Epithelial cell of esophagus (primary cell): ENCODE measurements at regions not wholly inside any gene's neighbourhood (a gene's known extent, or its start where the extent isn't known, plus 50 kb on each side); places are given as distances from the start of the nearest gene placed in this dataset.

Experiments
- DNase-seq: peaks from one replicate; pipeline ENCODE4 v3.0.0; 2010; ENCODE audit warnings: low read depth
- H3K4me3 ChIP-seq: 2 replicates; pipeline ENCODE4 v1.5.1; 2011; ENCODE audit warnings: mild to moderate bottlenecking, low read length, control low read depth
- TF ChIP-seq, protein P1 (sequence below): IDR thresholded peaks from 2 replicates; pipeline ENCODE4 v1.5.1; 2011; ENCODE audit warnings: low read depth, mild to moderate bottlenecking, low read length, control low read depth, inconsistent platforms; ENCODE audit not compliant: insufficient read depth; ENCODE audit errors: missing control alignments

GRCh38 chr11:80023386-80023785, 582.6 kb upstream of the TENM4 start:
- DNase-seq: no peak
- H3K4me3 ChIP-seq: no peak overlapping the region
- TF ChIP-seq, protein P1, sequence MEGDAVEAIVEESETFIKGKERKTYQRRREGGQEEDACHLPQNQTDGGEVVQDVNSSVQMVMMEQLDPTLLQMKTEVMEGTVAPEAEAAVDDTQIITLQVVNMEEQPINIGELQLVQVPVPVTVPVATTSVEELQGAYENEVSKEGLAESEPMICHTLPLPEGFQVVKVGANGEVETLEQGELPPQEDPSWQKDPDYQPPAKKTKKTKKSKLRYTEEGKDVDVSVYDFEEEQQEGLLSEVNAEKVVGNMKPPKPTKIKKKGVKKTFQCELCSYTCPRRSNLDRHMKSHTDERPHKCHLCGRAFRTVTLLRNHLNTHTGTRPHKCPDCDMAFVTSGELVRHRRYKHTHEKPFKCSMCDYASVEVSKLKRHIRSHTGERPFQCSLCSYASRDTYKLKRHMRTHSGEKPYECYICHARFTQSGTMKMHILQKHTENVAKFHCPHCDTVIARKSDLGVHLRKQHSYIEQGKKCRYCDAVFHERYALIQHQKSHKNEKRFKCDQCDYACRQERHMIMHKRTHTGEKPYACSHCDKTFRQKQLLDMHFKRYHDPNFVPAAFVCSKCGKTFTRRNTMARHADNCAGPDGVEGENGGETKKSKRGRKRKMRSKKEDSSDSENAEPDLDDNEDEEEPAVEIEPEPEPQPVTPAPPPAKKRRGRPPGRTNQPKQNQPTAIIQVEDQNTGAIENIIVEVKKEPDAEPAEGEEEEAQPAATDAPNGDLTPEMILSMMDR: no peak

DNA sequence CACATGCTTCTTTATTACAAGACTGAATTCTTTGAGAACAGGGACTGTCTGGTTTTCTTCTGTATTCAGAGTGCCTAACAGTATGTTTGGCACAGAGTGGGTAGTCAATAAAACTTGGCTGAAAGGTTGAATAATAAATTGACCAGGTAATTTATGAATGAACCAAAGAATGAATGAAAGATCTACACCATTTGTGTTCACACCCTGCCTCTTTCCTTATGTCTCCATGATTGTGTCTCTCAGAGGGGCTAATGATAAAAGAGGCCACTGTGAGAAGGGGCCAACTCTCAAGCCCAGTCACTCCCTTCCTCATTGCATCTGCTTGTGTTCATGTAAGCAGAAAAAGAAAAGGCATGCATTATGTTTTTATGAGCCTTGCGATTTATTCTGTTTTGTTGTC, 569.7 kb upstream of the TENM4 start:
- no peak for DNase-seq
- TF ChIP-seq, protein P1: no peak
- no peak overlapping the region for H3K4me3 ChIP-seq

DNA sequence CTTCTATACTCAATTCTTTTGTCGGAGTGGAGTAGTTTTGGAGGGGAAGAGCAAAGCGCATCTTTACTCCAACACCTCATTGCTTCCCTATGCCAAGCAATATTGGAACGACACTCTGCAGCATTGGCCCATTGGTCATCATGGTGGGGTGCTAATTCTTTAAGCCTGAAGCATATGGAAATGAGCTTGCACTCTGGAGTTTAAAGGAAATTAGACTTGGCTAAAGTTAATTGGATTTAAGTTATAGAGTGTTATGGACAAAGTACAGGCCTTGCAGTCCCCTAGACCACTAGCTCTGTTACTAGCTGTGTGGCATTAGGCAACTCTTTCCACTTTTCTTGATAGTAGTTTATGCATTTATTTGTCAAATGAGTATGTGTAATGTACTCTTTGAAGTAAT, 568.3 kb upstream of the TENM4 start:
- H3K4me3 ChIP-seq: no peak overlapping the region
- TF ChIP-seq, protein P1: no peak

DNA sequence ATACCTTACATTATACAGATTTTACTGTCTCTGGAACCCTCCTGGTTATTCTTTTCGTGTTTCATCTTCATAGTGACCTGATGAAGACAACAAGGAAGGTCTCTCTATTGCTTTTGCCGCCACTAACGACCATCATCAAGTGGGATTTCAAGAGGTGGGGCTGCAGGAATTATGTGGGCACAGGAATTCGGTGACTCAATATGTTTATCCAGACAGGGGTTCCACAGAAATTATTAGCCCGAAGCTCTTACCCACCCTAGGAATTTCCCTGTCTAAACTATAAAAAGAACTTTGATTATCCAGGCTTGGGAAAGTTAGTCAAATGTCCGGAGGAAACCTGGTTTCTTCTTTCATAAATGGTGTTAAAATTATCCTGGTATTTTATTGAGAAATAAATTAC, 566.8 kb upstream of the TENM4 start:
- peak; percentile 2 for DNase-seq
- TF ChIP-seq, protein P1: no peak

More for the DNA sequence above, 568.3 kb upstream of the TENM4 start:
- DNase-seq: no peak

DNA sequence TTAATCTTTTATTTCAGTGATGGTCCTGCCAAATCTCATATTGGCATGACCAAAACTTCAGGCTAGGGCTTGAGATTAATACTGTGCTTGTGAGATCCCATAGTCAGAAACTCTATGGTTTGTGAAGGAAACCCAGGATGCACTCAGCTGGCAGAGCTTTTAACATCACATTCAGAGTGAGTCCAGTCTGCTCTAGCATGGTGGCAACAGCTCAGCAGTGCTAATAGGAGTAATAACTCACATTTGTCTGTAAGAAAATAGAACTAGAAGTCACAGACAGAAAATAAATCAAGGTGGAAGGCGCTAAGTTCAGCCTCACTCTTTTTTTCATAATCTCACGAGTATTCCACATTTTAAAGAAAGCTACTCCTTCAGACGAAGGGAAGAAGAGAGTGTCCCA, 549.3 kb upstream of the TENM4 start:
- no peak overlapping the region for H3K4me3 ChIP-seq
- no peak for DNase-seq
- TF ChIP-seq, protein P1: no peak

More for the DNA sequence above, 566.8 kb upstream of the TENM4 start:
- no peak overlapping the region for H3K4me3 ChIP-seq

DNA sequence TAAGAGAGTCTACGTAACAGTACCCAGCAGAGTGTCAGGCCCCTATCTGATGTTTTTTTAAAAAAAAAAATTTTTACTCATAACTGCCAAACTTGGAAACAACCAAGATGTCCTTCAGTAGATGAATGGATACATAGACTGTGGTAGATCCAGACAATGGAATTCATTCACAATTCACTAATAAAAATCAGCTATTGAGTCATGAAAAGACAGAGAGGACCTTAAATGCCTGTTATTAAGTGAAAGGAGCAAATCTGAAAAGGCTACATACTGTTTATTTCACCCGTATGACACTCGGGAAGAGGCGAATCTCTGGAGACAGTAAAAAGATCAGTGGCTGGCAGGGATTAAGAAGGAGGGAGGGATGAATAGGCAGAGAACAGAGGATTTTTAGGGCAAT, 541.4 kb upstream of the TENM4 start:
- no peak overlapping the region for H3K4me3 ChIP-seq
- DNase-seq: no peak
- TF ChIP-seq, protein P1: no peak

- no peak for DNase-seq
- TF ChIP-seq, protein P1: no peak
- H3K4me3 ChIP-seq: no peak overlapping the region
These were observed 540.1 kb upstream of the TENM4 start for GRCh38 chr11:79980916-79981315.
